ENCODE measurements at regions not wholly inside any gene's neighbourhood (a gene's known extent, or its start where the extent isn't known, plus 50 kb on each side); places are given as distances from the start of the nearest gene placed in this dataset.

GRCh38 chr6:106797186-106797585 is 167.8 kb downstream of the QRSL1 start:
- in situ Hi-C loops (cut with HindIII; ENCODE audit: low pct_unique_long_range_greater_than_20kb, low sequenced_read_pairs), result no loop called here
- no peak for TF ChIP-seq JUND (IDR thresholded peaks at IDR 0.05; ENCODE audit: low read depth)
- no peak for DNase-seq (ENCODE audit: low read depth in 1 of 2, low spot score in 1 of 2)

GRCh38 chr6:106796781-106797180 is 167.4 kb downstream of the QRSL1 start:
- no peak for TF ChIP-seq JUND (IDR thresholded peaks at IDR 0.05; ENCODE audit: low read depth)
- DNase-seq (ENCODE audit: low read depth in 1 of 2, low spot score in 1 of 2), result no peak
- in situ Hi-C loops (cut with HindIII; ENCODE audit: low pct_unique_long_range_greater_than_20kb, low sequenced_read_pairs), result no loop called here

- no peak for DNase-seq (ENCODE audit: low read depth in 1 of 2, low spot score in 1 of 2)
- TF ChIP-seq JUND (IDR thresholded peaks at IDR 0.05; ENCODE audit: low read depth), result no peak
- in situ Hi-C loops (cut with HindIII; ENCODE audit: low pct_unique_long_range_greater_than_20kb, low sequenced_read_pairs), result no loop called here
Measured at GRCh38 chr6:106794129-106794528, 164.8 kb downstream of the QRSL1 start.

GRCh38 chr6:106792536-106793236 is 163.3 kb downstream of the QRSL1 start:
- TF ChIP-seq JUND (IDR thresholded peaks at IDR 0.05; ENCODE audit: low read depth), result no peak
- DNase-seq (ENCODE audit: low read depth in 1 of 2, low spot score in 1 of 2), result no peak
- in situ Hi-C loops (cut with HindIII; ENCODE audit: low pct_unique_long_range_greater_than_20kb, low sequenced_read_pairs), result no loop called here

- no peak for TF ChIP-seq JUND (IDR thresholded peaks at IDR 0.05; ENCODE audit: low read depth)
- no peak for DNase-seq (ENCODE audit: low read depth in 1 of 2, low spot score in 1 of 2)
- in situ Hi-C loops (cut with HindIII; ENCODE audit: low pct_unique_long_range_greater_than_20kb, low sequenced_read_pairs), result no loop called here
Measured at GRCh38 chr6:106790935-106791334, 161.6 kb downstream of the QRSL1 start.

GRCh38 chr6:106790149-106790770 is 160.9 kb downstream of the QRSL1 start:
- in situ Hi-C loops (cut with HindIII; ENCODE audit: low pct_unique_long_range_greater_than_20kb, low sequenced_read_pairs), result no loop called here
- no peak for DNase-seq (ENCODE audit: low read depth in 1 of 2, low spot score in 1 of 2)
- TF ChIP-seq JUND (IDR thresholded peaks at IDR 0.05; ENCODE audit: low read depth), result no peak

GRCh38 chr6:106789428-106790148 is 160.2 kb downstream of the QRSL1 start:
- no peak for DNase-seq (ENCODE audit: low read depth in 1 of 2, low spot score in 1 of 2)
- in situ Hi-C loops (cut with HindIII; ENCODE audit: low pct_unique_long_range_greater_than_20kb, low sequenced_read_pairs), result no loop called here
- no peak for TF ChIP-seq JUND (IDR thresholded peaks at IDR 0.05; ENCODE audit: low read depth)

GRCh38 chr6:106788761-106789160 is 159.4 kb downstream of the QRSL1 start:
- no peak for TF ChIP-seq JUND (IDR thresholded peaks at IDR 0.05; ENCODE audit: low read depth)
- in situ Hi-C loops (cut with HindIII; ENCODE audit: low pct_unique_long_range_greater_than_20kb, low sequenced_read_pairs), result no loop called here
- DNase-seq (ENCODE audit: low read depth in 1 of 2, low spot score in 1 of 2), result no peak

- in situ Hi-C loops (cut with HindIII; ENCODE audit: low pct_unique_long_range_greater_than_20kb, low sequenced_read_pairs), result no loop called here
- DNase-seq (ENCODE audit: low read depth in 1 of 2, low spot score in 1 of 2), result no peak
- TF ChIP-seq JUND (IDR thresholded peaks at IDR 0.05; ENCODE audit: low read depth), result no peak
Measured at GRCh38 chr6:106787327-106788196, 158.2 kb downstream of the QRSL1 start.

GRCh38 chr6:106785298-106785697 is 155.9 kb downstream of the QRSL1 start:
- no peak for TF ChIP-seq JUND (IDR thresholded peaks at IDR 0.05; ENCODE audit: low read depth)
- in situ Hi-C loops (cut with HindIII; ENCODE audit: low pct_unique_long_range_greater_than_20kb, low sequenced_read_pairs), result no loop called here
- no peak for DNase-seq (ENCODE audit: low read depth in 1 of 2, low spot score in 1 of 2)

- DNase-seq (ENCODE audit: low read depth in 1 of 2, low spot score in 1 of 2), result no peak
- no peak for TF ChIP-seq JUND (IDR thresholded peaks at IDR 0.05; ENCODE audit: low read depth)
- in situ Hi-C loops (cut with HindIII; ENCODE audit: low pct_unique_long_range_greater_than_20kb, low sequenced_read_pairs), result no loop called here
Measured at GRCh38 chr6:106783640-106784566, 154.5 kb downstream of the QRSL1 start.
